COLO668 (cell line): ENCODE measurements at regions not wholly inside any gene's neighbourhood (a gene's known extent, or its start where the extent isn't known, plus 50 kb on each side); places are given as distances from the start of the nearest gene placed in this dataset.
"Not testable (repeated sequence)": the region's sequence is repeated elsewhere in the genome, so short reads cannot be mapped to it uniquely, and the experiment has no call there.

Source experiments
- DNase-seq: peaks from one replicate; lab custom pipeline; 2025; ENCODE audit not compliant: unreplicated experiment; lab: John Stamatoyannopoulos, UW

DNA sequence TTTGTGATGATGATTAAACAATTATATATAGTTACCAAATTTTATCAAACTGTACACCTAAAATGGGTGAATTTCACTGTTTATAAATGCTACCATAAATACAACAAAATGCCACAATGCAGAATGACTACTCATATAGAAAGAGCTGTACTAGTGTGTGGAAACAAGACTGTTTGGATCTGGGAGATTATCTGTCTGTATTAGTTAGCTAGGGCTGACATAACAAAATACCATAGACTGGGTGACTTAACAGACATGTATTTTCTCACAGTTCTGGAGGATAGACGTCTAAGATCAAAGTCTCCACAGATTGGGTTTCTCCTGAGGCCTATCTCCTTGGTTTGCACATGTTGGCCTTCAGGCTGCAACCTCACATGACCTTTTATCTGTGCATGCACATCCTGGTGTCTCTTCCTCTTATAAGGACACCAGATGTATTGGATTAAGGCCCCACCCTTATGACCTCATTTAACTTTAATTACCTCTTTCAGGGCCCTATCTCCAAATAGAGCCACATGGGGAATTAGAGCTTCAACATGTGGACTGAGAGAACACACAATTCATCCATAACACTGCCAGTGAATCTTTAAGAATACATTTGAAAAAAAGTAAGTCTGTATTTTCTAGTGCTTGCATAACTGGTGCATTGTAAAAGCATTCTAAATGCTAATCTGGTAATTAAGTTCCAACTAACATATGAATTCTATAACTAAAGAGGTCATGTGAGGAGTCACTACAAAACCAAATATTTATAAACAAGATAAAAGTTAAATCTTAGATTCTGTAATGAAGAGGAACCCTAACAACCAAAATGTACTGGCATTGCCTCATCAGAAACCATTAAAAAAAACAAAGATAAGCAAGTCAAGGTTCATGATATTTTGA lies 699.6 kb downstream of the NYAP2 start:
- no peak for DNase-seq

GRCh38 chr2:226095058-226095457 lies 695.5 kb downstream of the NYAP2 start:
- DNase-seq = no peak

DNA sequence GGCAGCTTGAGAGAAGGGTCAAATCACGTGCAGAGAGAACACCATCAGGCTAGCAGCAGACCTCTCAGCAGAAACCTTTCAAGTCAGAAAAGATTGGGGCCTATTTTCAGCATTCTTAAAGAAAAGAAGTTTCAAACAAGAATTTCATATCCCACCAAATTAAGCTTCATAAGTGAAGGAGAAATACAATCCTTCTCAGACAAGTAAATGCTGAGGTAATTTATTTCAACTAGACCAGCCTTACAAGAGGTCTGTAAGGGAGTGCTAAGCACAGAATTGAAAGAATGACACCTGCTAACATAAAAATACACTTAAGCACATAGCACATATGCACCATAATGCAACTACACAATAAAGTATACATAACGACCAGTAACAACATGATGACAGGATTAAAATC lies 693.9 kb downstream of the NYAP2 start:
- DNase-seq = no peak

GRCh38 chr2:226088366-226088674 lies 688.8 kb downstream of the NYAP2 start:
- DNase-seq = no peak

DNA sequence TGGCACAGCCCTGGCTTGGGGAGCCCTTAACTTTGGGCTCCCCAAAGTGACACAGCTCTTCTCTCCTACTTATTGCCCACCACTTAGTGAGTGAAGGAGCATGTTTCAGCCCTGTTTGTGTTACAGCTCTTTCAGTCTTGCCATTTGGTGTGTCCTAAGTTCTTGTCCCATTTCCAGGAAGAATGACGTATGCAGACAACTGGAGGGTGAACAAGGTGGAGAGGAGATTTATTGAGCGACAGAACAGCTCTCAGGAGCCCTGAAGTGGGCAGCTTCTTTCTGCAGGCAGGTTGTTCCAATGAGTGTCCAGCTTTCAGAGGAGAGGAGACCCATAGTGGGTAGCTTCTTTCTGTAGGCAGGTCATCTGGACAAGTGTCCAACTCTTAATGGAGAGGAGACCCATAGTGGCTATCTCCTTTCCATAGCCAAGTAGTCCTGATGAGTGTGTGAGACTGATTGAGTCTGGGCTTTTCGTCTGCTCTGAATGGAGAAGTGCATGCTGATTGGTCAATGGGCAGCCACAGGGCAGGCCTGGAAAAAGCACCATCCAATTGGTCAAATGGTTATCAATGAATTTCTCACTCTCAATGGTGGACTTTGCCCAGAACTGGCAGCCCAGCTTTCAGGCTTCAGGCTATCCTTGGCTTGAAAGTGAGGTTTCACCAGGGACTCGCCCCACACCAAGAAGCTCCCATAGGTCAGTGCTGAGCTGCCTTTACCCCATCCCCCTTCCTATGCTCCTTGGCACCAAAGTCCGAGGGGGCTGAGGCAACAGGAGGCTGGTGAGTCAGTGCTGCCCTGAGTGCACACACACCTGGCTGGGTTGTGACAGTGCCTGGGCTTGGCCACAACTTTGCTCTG lies 688.2 kb downstream of the NYAP2 start:
- no peak for DNase-seq

DNA sequence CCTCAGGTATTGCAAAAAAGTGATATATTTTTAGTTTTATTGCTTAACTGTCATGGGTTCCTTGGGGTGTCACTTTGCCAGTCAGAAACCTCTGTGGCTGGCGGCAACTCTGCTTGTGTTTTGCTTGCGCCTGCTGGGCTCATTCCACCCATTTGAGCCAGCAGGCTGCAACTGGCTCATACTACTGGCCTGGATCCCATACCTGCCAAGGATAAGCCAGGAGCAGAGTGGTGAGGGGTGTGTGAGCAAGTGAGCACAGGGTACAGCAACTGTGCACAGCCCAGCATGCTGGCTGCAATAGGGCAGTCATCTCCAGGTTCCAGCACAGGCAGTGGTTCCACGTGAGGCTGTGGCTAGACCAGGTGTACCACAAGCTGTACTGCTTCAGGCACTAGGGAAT lies 687.5 kb downstream of the NYAP2 start:
- no peak for DNase-seq

DNA sequence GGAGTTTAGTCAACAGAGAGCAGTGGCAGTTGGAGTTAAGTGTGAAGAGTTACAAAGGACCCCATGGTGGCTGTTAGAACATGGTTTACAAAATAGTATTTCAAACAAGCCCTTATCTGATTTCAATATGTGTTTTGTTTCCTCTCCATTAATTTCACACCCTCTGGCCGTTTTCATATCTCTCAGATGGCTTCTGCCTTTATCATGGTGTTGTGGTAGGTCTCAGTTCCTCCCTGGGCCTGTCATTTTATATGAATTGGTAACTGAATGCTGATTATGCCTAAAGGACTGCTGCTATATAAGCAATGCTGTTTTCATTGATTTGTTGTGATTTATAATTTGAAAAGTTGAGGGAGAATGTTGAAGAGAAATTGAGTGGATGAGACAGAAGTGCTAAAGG lies 686.7 kb downstream of the NYAP2 start:
- DNase-seq = no peak

GRCh38 chr2:226085425-226085824 lies 685.9 kb downstream of the NYAP2 start:
- DNase-seq = not testable (repeated sequence)

GRCh38 chr2:226080334-226080733 lies 680.8 kb downstream of the NYAP2 start:
- DNase-seq = no peak

GRCh38 chr2:226079671-226080181 lies 680.2 kb downstream of the NYAP2 start:
- no peak for DNase-seq

- no peak for DNase-seq
Observed at GRCh38 chr2:226079196-226079595, 679.7 kb downstream of the NYAP2 start.

GRCh38 chr2:226078666-226079065 lies 679.2 kb downstream of the NYAP2 start:
- no peak for DNase-seq

- DNase-seq = no peak
Observed at GRCh38 chr2:226077841-226078240, 678.3 kb downstream of the NYAP2 start.

DNA sequence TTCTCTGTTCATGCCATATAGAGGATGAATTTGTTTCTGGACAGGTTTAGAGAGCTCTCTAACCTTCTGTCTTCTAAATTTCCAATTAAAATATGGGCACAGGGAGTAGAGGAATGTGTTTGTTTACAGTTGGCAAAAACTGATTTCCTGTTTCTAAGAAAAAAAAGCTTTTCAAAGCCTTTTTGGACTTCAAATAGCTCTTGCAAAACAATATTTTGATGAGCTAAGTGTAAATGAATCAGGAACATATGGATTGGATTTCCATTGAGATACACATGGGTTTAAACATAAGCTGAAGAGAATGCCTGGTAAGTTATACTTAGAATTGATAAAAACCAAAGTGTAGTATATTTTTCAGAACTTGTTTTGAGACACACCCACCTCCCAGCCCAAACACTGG lies 677.5 kb downstream of the NYAP2 start:
- no peak for DNase-seq

GRCh38 chr2:226076529-226076928 lies 677.0 kb downstream of the NYAP2 start:
- no peak for DNase-seq

DNA sequence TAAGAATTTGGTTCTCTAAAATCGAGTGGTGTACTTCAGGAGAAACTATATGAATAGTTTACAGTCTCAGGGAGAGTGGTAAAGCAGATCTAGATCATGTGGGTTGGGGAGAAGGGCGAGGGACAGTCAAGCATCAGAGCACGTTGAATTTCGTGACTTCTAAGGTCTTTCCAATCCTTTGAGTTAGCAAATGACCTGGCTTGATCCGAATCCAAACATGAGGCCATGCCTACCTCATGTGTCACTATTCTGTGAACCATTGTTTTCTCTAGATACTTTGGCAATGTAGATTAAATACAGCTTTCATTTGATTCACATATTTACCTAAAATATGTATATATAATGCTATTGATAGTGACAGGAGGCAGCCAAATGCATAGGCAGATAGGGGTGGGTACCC lies 674.9 kb downstream of the NYAP2 start:
- DNase-seq = no peak

DNA sequence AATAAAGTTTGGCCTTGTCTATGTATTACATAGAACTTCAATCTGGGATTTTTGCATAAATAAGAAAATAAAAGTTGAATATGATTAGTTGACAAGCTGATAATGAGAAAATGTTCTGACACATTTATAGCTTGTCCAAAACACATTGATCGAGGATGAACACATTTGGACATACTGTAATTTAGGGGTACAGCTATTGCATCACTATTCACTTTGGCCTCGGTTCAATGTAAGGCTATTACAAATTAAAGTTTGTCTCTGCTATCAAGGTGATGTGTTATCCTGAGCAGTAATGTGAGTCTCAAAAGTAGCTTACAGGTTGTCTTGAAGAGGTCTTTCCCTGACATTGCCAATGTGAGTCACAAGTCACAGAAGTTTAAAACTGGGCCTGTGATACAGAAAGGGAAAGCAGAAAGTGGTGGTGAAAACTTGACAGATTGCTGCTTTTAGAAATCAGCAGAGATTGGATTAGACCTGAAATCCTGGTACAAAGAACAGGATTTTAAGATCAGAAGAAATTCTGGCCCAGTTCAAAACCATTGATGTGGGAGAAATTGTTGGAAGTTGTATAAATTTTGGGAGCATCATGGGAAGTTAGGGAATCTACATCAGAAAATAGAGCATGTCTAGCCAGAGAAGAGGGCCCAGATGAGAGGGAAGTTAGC lies 674.1 kb downstream of the NYAP2 start:
- no peak for DNase-seq

GRCh38 chr2:226066873-226067272 lies 667.4 kb downstream of the NYAP2 start:
- DNase-seq = no peak

- no peak for DNase-seq
Observed at GRCh38 chr2:226066391-226066790, 666.9 kb downstream of the NYAP2 start.

- no peak for DNase-seq
Observed at GRCh38 chr2:226064932-226065570, 665.5 kb downstream of the NYAP2 start.
